GM21515 (cell line): ENCODE measurements at regions not wholly inside any gene's neighbourhood (a gene's known extent, or its start where the extent isn't known, plus 50 kb on each side); places are given as distances from the start of the nearest gene placed in this dataset.

ENCODE experiments used
- ATAC-seq: cut with Tn5 transposase; IDR thresholded peaks from one replicate; pipeline ENCODE4 v1.9.1; 2021; ENCODE audit not compliant: unreplicated experiment

DNA sequence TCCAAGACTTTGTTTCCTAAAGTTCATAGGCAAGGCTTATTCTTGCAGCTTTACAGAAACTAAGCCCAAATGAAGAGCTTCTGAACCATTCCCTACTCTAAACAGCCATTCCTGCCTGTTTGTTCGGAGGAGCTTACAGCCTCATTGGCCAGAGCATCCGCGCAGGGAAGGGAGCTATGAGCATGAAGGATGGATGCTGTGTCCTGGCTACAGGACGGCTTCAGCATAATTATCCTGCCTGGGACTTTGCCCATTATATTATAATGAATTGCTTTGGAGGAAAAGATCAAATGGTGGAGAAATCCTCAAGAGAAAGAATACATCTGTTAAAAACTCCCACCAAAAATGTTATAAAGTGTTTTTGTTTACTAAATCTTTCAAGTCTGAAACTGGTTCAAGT lies 378.2 kb upstream of the BTBD3 start:
- ATAC-seq = no peak

DNA sequence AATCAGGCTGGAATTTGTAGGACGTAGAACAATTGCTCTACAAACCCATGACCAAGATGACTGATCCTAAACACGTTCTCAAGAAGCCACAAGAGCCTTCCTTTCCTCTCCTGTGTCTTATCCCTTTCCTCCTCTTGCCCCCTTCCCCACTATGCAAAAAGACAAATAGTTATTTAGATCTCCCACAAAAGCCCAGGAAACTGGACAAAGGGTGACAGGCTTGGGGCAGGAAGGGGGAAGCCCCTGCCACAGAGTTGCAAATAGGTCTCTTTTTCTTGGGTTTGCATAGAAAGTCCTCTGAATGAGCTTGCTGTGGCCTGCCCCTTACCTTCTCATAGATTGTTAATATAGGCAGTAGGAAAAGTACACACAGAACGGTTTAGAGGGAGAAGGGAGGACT lies 377.1 kb upstream of the BTBD3 start:
- ATAC-seq = no peak

DNA sequence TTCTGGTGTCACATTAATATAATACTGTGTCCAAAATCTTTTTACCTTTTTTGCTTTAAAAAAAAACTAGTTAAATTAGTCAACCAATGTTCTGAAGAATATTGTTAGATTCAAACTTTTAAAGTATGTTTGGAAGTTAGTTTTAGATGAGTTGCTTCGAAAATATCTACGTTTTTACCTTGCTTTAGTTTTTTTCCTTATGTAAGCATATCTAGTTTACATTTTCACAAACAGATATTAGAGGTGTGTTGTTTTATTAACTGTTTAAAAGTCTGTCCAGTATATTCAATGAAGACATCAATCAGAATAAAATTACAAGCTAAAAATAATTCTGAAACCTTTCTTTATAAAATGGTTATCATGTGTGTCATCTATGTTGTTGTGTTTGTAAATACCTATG lies 375.0 kb upstream of the BTBD3 start:
- ATAC-seq = no peak

DNA sequence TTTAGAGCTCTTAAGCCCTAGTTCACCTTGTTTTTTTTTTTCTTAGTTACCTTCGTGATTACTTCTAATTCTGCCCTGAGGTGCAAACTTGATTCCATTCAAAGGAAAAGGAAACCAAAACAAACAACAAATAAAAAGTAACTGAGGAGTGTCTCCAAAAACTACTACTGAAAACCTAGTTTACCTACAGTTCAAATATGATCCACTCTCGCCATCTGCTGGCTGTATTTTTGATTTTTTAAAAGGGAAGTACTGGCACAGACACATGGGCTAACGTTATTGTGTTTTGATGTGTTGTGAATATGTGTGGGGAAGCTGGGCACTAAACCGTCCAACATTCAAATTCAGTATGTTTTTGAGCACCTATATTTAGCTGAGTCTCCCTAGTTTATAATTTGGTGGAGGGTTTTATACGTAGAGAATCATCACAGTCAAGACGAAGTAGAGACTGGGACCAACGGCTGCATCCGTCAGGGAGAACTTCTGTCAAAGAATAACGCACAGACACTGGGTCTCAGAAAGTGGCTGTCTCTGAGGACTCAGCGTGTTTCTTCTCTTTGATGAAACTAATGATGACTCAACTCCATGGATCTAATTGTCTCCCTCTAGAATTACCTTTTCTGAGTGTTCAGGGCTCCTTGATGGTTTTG lies 373.5 kb upstream of the BTBD3 start:
- ATAC-seq = peak; percentile 64

DNA sequence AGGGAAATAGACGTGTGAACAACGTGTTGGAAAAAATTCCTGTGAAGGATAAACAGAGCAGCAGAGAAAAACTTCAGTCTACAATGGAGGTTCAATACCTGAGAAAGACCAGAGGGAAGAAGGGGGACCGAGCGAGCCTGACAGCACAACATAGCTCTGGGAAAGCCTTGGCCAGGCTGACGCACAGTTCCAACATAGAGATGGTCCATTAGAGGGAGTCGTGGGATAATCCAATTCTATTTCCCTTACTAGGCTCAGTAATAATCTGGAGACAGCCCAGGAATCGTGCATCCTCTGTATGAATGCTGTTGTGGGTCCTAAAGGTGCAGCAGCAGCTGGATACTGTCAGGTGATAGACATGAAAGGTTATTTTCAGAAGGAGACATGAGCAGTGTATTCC lies 370.8 kb upstream of the BTBD3 start:
- ATAC-seq = no peak

- no peak for ATAC-seq
Observed at GRCh38 chr20:11549172-11550103, 368.3 kb upstream of the BTBD3 start.

DNA sequence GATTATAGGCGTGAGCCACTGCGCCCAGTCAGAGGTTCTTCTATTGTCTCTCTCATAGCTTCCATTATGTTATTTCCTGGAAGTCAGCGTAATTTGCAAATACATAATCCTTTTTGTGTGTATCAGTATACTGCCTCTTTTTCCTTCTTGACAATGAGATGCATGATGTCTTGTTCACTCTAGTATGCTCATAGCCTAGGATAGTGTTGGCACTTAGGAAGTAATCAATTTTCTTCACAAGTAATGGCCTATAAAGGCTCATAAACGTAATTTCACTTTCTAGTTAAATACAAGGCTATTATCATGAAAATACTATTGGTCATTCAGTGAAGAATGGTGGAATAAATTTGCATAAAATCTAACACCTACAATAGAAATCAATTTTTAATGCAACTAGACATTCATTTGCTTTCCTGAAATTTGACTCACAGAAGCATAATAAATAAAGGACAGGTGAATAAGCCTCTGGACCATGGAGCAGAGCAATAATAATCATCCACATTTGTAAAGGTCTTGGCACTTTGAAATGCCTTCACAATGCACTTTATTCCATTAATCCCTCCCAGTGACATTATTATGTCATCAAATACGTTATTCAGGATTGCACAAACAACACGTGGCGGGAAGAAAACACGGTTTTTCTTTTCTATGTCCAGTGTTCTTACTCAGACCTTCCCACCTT lies 366.9 kb upstream of the BTBD3 start:
- ATAC-seq = no peak

DNA sequence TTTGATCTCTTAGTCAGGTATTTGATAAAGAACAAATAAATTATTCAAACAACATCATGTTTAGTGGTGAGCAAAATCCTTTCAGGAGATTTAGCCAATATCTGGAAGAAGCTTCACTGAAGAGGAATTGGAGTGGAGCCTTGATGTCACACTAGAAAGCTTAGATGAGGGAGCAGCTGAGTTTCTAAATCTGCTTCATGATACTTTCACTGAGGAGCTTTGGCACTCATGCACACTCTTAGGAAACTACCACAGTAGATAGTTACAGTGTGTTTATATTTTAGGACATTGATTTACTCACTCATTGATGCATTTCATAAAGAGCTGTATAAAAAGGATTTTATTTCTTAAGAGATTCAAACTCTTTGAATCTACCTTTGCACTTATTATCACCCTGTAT lies 366.2 kb upstream of the BTBD3 start:
- no peak for ATAC-seq

DNA sequence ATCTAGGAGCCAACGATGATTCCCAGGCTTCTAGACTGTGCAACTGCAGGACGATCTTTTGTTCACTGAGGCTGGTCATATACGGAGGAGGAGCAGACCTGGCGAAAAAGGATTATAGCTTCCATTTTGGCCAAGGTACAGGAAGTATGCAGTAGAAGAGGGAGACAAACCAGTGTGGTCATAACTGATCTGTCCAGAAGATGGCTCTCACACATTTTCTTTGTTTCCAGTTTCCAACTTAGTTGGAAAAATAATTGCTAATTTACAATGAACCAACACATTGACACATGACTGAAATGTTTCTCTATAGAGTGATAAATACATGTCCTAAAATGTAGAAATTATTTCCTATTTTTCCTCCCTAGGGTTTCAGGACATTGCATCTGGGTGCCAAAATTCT lies 364.1 kb upstream of the BTBD3 start:
- ATAC-seq = no peak

DNA sequence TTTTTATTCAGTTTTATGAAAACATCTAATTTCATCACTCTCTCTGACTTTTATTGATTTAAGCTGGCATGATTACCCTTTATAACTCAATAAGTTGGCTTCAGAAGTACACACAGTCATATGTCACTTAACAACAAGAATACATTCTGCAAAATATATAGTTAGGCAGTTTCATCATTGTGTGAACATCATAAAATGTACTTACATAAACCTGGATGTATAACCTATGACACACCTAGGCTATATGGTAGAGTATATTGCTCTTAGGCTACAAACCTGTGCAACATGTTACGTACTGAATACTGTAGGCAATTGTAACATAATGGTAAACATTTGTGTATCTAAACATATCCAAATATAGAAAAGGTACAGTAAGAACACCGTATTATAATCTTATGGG lies 362.2 kb upstream of the BTBD3 start:
- ATAC-seq = no peak

- no peak for ATAC-seq
Observed at GRCh38 chr20:11556410-11556809, 361.3 kb upstream of the BTBD3 start.

- ATAC-seq = no peak
Observed at GRCh38 chr20:11564491-11564890, 353.2 kb upstream of the BTBD3 start.

DNA sequence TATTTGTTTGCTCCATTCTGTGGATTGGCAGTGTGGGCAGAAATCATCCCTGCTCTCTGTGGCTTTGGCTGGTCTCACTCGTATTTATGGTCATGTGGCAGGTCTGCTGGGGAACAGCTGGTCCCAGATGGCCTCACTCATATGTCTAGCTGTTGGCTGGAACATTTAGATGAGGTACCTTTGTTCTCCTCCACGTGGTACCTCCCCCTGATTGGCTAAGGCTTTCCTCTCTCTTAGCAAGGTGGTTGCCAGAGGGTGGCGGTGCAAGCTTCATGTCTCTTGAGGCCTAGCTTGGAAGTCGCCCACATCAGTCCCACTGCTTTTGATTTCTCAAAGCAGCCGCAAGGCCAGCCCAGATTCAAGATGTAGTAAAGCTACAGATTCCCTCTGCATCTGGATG lies 348.5 kb upstream of the BTBD3 start:
- ATAC-seq = no peak

GRCh38 chr20:11573507-11573906 lies 344.2 kb upstream of the BTBD3 start:
- ATAC-seq = no peak

- ATAC-seq = no peak
Observed at GRCh38 chr20:11581271-11581670, 336.4 kb upstream of the BTBD3 start.

DNA sequence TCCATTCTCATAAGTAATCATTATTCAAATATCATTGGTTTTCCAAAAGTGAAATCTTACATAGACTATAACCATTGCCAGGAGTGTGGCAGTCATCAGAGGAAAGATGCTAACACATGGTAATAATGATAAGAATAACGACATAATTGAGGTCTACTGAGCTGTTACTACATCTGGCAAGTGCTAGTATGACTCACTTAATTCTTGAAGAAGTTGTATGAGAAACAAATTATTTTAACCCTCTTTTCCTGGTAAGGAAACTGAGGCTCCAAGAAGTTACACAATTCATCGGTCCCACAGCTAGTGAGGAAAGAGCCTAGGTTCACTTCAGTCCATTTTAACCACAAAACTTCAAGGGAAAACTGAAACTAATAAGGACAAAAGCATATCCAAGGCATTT lies 335.6 kb upstream of the BTBD3 start:
- ATAC-seq = no peak

DNA sequence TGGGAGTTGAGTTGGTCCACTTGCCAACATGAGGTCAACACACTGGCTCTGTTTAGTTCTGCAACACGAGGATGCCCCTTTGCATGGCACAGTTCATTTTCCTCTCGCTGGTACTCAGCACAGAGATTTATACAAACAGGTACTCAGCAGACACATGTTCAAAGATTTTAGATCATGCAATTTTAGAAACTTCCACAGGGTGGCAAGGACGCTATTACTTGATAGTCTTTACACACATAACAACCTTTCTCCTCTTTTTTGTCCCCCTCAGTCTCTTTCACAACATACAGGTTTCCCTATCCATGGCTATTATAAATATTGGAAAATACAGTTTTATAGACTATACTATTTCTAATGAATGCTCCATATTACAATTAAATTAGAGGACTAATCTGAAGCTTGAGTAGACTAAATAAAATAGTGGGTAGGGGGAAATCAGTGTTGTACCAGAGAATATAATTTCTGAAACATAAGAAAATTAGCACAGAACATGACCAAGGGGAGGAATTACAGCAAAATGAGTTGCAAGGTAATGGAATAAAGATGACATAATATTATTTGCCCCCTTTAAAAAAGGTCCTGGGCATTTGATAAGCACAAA lies 331.8 kb upstream of the BTBD3 start:
- ATAC-seq = no peak

DNA sequence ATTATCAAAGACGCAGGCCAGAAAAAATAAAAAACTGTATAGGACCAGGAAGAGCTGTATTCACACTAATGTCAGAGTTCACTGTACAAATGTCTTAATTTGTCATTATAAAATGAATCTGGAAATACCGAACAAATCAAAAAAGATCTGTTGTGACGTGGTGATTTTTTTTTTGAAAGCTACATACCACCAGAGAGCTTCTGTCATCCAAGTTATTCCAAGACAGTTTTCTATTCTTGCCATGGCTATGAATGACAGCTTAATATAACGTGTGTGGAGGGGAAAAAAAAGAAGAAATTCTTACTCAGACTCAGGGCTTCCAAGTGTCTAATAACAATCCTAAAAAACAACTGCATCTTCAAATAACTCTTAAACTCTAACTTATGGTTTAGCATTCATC lies 328.8 kb upstream of the BTBD3 start:
- no peak for ATAC-seq

DNA sequence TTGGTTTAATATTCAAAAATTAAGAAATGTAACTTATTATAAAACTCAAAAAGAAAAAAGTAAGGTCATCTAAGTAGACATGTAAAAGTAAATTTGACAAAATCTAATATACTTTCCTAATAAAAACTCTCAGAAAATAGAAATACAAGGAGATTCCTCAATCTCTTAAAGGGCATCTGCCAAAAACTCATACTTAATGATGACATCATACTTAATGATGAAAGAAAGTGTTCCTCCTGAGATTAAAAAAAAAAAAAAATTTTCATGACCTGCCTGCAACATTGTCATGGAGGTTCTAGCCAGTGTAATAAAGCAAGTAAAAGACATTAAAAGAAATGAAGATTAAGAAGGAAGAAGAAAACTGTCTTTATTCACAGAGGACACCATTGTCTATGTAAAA lies 325.7 kb upstream of the BTBD3 start:
- no peak for ATAC-seq

DNA sequence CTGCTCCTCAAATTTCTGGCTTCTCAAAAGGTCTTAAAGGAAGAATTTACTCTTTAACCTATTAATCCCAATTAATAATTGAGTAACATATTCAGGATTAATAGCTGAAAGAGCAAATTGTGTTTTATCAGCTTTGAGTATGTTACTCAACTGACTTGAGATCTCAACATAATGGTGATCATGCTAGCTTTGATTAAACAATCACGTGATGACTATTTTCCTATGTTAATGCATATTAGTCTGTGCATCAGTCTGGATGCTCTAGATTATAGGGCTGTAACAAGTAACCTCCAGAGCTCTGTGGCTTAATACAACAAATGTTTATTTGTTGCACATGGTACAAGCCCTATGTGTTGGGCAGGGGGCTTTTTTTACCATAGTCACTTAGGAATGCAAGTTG lies 313.4 kb upstream of the BTBD3 start:
- ATAC-seq = no peak

DNA sequence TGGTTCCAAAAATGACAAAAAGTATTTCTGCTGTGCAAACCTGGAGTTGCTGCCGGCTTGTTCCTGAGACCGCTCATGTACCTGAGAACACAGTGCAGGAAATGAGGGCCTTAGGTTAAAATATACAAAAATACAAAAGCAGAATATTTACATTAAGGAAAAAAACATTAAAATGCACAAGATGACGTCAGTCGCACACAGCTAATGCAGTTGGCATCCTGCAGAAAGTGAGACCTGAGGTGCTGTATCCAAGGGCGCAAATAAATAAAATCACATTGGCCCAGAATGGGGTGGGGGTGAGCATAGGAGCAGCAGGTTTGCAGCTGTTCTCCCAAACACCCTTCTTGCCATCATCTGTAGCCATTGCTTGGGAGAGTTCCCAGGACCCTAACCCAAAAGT lies 310.6 kb upstream of the BTBD3 start:
- no peak for ATAC-seq

GRCh38 chr20:11608736-11609135 lies 309.0 kb upstream of the BTBD3 start:
- ATAC-seq = no peak
